Brain microvascular endothelial cell (primary cell): ENCODE measurements at regions not wholly inside any gene's neighbourhood (a gene's known extent, or its start where the extent isn't known, plus 50 kb on each side); places are given as distances from the start of the nearest gene placed in this dataset.

ENCODE experiments used
- DNase-seq: peaks from one replicate; pipeline ENCODE4 v3.0.0-alpha.2; 2020
- H3K27ac ChIP-seq: fragments of 250-450 bp; sonication (Bioruptor Pico); 2 replicates; pipeline ENCODE4 v1.5.1; 2020; ENCODE audit warnings: mild to moderate bottlenecking, moderate library complexity
- H3K27me3 ChIP-seq: fragments of 250-450 bp; sonication (Bioruptor Pico); replicated peaks from 2 replicates; pipeline ENCODE4 v1.5.1; 2020; ENCODE audit warnings: mild to moderate bottlenecking
- H3K36me3 ChIP-seq: fragments of 250-450 bp; sonication (Bioruptor Pico); replicated peaks from 2 replicates; pipeline ENCODE4 v1.5.1; 2020; ENCODE audit warnings: mild to moderate bottlenecking
- H3K4me3 ChIP-seq: 2 replicates; pipeline ENCODE4 v1.5.1; 2011; ENCODE audit warnings: low read depth, mild to moderate bottlenecking, control low read depth, low read length, moderate library complexity
- in situ Hi-C: cut with HindIII; loops from 2 replicates; pipeline ENCODE4 v1.10.0; 2017; ENCODE audit warnings: low sequenced_read_pairs, low pct_ligation_motif_present
- TF ChIP-seq, protein P1 (sequence below): IDR thresholded peaks from 2 replicates; pipeline ENCODE4 v1.5.1; 2011; ENCODE audit warnings: low read depth, mild to moderate bottlenecking, moderate library complexity, low read length, control low read depth, inconsistent platforms; ENCODE audit errors: missing control alignments

- TF ChIP-seq, protein P1, sequence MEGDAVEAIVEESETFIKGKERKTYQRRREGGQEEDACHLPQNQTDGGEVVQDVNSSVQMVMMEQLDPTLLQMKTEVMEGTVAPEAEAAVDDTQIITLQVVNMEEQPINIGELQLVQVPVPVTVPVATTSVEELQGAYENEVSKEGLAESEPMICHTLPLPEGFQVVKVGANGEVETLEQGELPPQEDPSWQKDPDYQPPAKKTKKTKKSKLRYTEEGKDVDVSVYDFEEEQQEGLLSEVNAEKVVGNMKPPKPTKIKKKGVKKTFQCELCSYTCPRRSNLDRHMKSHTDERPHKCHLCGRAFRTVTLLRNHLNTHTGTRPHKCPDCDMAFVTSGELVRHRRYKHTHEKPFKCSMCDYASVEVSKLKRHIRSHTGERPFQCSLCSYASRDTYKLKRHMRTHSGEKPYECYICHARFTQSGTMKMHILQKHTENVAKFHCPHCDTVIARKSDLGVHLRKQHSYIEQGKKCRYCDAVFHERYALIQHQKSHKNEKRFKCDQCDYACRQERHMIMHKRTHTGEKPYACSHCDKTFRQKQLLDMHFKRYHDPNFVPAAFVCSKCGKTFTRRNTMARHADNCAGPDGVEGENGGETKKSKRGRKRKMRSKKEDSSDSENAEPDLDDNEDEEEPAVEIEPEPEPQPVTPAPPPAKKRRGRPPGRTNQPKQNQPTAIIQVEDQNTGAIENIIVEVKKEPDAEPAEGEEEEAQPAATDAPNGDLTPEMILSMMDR, result no peak
- Histone ChIP-seq H3K4me3 (no peak overlapping the region), H3K36me3 (no peaks in the 10 kb centered on the region), H3K27ac (no peak overlapping the region), H3K27me3 (no peaks in the 10 kb centered on the region)
- in situ Hi-C loops, result no loop called here
- DNase-seq, result no peak
Measured at GRCh38 chr18:4844320-4844719, 352.7 kb downstream of the AKAIN1 start.

DNA sequence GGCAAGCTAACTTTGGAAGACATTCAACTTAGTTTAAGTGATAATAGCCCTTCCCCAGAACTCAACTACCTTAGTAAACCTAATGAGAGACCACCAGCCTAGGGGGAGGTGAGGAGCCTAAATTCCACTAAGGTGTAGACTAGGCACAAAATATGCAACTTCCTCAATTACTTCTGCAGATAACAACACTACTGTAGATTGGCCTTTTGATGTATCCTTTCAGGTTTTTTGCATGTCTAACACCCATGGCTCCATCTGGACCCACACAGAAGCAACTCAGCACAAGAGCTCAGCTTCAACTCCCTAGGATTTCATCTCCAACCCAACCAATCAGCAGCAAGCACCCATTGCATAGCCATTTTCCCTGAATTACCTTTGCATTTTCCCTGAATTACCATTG, 353.3 kb downstream of the AKAIN1 start:
- no peak for DNase-seq
- Histone ChIP-seq H3K27ac (no peak overlapping the region), H3K36me3 (no peaks in the 10 kb centered on the region), H3K4me3 (no peak overlapping the region), H3K27me3 (no peaks in the 10 kb centered on the region)
- TF ChIP-seq, protein P1, result no peak
- in situ Hi-C loops, result no loop called here

- Histone ChIP-seq H3K4me3 (no peak overlapping the region), H3K27ac (no peak overlapping the region), H3K27me3 (no peaks in the 10 kb centered on the region), H3K36me3 (no peaks in the 10 kb centered on the region)
- TF ChIP-seq, protein P1, result no peak
- DNase-seq, result no peak
- in situ Hi-C loops, result no loop called here
Measured at GRCh38 chr18:4842751-4843150, 354.3 kb downstream of the AKAIN1 start.

DNA sequence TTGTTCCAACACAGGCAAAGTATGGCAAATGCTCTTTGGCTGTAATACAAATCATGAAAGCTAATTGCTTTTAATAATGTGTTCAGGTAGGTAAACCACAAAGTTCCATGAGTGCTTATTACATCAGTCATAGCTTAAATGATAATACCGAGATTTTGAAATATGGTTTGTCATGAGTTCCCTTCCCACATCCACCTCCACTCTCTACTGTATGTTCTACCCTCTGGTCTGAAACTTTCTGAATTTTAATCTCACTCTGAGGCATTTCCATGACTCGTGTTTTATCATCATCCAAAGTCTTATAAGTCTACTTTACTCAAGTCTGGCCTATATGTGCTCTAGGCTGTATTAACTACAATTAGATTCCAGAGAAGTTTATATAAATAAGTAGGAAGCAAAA, 354.8 kb downstream of the AKAIN1 start:
- TF ChIP-seq, protein P1, result no peak
- Histone ChIP-seq H3K27ac (no peak overlapping the region), H3K36me3 (no peaks in the 10 kb centered on the region), H3K4me3 (no peak overlapping the region), H3K27me3 (no peaks in the 10 kb centered on the region)
- in situ Hi-C loops, result no loop called here
- no peak for DNase-seq

GRCh38 chr18:4839639-4840038, 357.4 kb downstream of the AKAIN1 start:
- Histone ChIP-seq H3K27ac (no peak overlapping the region), H3K36me3 (no peaks in the 10 kb centered on the region), H3K4me3 (no peak overlapping the region), H3K27me3 (no peaks in the 10 kb centered on the region)
- TF ChIP-seq, protein P1, result no peak
- in situ Hi-C loops, result no loop called here
- DNase-seq, result no peak

DNA sequence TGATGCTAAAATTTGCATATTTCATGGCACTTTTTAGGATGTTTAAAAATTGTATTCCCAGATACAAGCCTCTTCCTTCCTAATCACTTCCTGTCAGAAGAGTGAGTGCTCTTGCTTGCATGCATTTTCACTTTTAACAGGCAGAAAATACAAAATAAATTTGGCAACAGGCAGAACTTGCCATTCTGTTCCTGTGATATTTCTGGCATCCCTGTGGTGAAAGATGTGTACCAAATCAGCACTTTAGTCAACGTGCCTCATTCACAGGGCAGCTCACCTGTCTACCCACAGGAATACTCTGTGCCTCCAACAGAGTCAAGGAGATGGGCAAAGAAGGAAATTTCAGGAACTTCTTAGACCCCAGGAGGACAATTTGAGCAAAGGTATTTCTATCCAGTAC, 360.9 kb downstream of the AKAIN1 start:
- TF ChIP-seq, protein P1, result no peak
- in situ Hi-C loops, result no loop called here
- Histone ChIP-seq H3K36me3 (no peaks in the 10 kb centered on the region), H3K27ac (no peak overlapping the region), H3K27me3 (no peaks in the 10 kb centered on the region), H3K4me3 (no peak overlapping the region)
- no peak for DNase-seq
